NT2/D1 (cell line): ENCODE measurements at regions not wholly inside any gene's neighbourhood (a gene's known extent, or its start where the extent isn't known, plus 50 kb on each side); places are given as distances from the start of the nearest gene placed in this dataset.

Experiments
- DNase-seq: peaks from one replicate; pipeline ENCODE4 v3.0.0-alpha.2; 2011; ENCODE audit warnings: low read depth, low spot score
- H3K27me3 ChIP-seq: 2 replicates; pipeline ENCODE4 v1.6.0; 2011; ENCODE audit warnings: mild to moderate bottlenecking; ENCODE audit not compliant: insufficient read length, insufficient read depth
- H3K36me3 ChIP-seq: 2 replicates; pipeline ENCODE4 v1.6.1; 2011; ENCODE audit warnings: mild to moderate bottlenecking, low read length, mixed read lengths; ENCODE audit not compliant: insufficient read depth, insufficient read length
- H3K4me1 ChIP-seq: 2 replicates; pipeline ENCODE4 v1.5.1; 2011; ENCODE audit not compliant: insufficient read depth, insufficient read length
- H3K4me3 ChIP-seq: 2 replicates; pipeline ENCODE4 v1.5.1; 2011; ENCODE audit warnings: low read depth; ENCODE audit not compliant: insufficient read length
- H3K9ac ChIP-seq: 2 replicates; pipeline ENCODE4 v1.6.0; 2011; ENCODE audit warnings: low read depth; ENCODE audit not compliant: insufficient read length
- H3K9me3 ChIP-seq: 2 replicates; pipeline ENCODE4 v1.5.1; 2011; ENCODE audit warnings: mild to moderate bottlenecking, low read length; ENCODE audit not compliant: insufficient read depth
- SUZ12 ChIP-seq: IDR thresholded peaks from 2 replicates; pipeline ENCODE4 v1.6.1; 2011; ENCODE audit not compliant: insufficient read length, insufficient read depth; ENCODE audit errors: extremely low read depth
- YY1 ChIP-seq: IDR thresholded peaks from 2 replicates; pipeline ENCODE4 v1.6.1; 2011; ENCODE audit not compliant: insufficient read length, insufficient read depth
- ZNF274 ChIP-seq: IDR thresholded peaks from 2 replicates; pipeline ENCODE4 v1.6.1; 2011; ENCODE audit warnings: mild to moderate bottlenecking, low read depth, low read length

DNA sequence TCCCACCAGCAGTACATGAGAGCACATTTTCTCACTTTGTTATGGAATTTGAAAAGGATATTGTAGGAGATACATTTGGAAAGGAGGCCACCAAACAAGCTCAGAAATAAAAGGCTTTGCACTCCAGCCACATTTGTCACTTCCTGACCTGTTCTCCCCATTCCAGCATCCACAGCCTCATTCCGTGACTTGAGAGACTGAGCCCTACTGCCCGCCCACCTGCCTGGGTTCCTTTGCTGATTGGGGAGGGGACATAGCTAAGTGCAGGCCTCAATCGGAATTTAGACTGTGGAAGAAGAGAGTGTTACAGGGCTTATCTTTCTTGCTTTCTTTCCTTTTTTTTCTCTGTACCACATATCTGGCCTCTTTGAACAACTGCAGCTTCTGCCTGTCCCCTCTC is 735.4 kb upstream of the TMEM132C start:
- Histone ChIP-seq H3K9me3 (no peaks in the 10 kb centered on the region), H3K27me3 (no peaks in the 10 kb centered on the region), H3K4me1 (no peaks in the 10 kb centered on the region), H3K9ac (no peak overlapping the region), H3K4me3 (no peak overlapping the region), H3K36me3 (no peaks in the 10 kb centered on the region)
- TF ChIP-seq SUZ12 = no peak
- TF ChIP-seq ZNF274 = no peak
- no peak for TF ChIP-seq YY1
- no peak for DNase-seq

DNA sequence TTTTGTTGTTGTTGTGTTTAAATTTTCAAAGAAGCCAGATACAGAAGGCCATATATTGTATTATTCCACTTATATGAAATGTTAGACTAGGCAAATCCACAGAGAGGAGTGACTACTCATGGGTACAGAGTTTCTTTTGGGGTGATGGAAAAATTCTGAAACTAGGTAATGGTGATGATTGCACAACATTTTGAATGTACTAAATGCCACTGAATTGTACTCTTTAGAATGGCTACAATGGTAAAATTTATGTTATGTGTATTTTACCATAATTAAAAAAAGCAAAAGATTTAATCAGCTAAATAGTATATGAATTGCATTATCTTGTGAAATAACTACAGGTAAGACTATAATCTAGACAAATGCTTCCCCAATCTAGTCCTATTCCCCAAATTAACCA is 733.6 kb upstream of the TMEM132C start:
- Histone ChIP-seq H3K4me3 (no peak overlapping the region), H3K9ac (no peak overlapping the region), H3K36me3 (no peaks in the 10 kb centered on the region), H3K9me3 (no peaks in the 10 kb centered on the region), H3K4me1 (no peaks in the 10 kb centered on the region), H3K27me3 (no peaks in the 10 kb centered on the region)
- TF ChIP-seq YY1 (no peak), ZNF274 (no peak), SUZ12 (no peak)
- no peak for DNase-seq

DNA sequence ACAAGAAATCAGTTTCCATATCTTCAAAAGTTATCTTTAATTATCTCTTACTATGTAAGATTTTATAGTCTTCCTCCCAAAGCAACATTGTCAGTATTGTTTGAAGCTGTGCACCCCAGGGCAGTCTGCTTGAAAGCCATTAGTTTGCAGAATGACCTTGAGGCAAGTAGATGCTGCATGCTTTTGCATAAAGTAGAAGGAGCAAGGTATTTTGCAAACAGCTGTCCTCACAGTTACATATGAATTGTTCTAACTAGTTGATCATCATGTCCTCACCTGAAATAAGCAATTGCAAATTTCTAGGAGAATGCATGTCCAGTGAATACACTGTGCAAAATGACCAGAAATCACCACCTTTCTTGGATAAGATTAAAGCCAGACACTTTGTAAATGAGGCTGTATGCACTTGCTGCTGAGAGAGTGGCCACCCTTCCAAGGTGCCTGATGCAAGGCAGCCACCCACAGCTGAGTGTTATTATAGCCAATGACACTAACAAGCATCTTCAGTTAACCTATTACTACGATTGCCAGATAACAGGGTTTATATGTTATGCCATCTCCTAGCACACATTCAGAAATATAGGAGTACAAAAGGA is 730.0 kb upstream of the TMEM132C start:
- H3K36me3 ChIP-seq = no peaks in the 10 kb centered on the region
- no peak overlapping the region for H3K9ac ChIP-seq
- TF ChIP-seq YY1 = no peak
- TF ChIP-seq ZNF274 = no peak
- no peak for TF ChIP-seq SUZ12
- DNase-seq = no peak
- H3K4me3 ChIP-seq = no peak overlapping the region
- no peaks in the 10 kb centered on the region for H3K9me3 ChIP-seq
- no peaks in the 10 kb centered on the region for H3K4me1 ChIP-seq
- no peaks in the 10 kb centered on the region for H3K27me3 ChIP-seq

DNA sequence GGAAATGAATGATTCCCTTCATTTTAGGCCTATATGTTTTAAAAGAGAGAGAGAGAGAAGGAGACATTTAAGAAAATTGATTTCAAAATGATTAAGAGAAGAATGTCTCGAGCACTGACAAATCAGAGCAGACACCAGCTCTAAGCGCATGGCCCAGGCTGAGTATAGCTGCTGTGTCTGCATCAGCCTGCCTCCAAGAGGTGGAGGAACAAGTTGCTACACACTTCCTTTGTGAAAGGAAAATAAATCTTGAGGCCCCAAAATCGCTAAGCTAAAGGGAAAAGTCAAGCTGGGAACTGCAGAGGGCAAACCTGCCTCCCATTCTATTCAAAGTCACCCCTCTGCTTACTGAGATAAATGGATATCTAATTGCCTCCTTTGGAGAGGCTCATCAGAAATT is 728.7 kb upstream of the TMEM132C start:
- no peaks in the 10 kb centered on the region for H3K4me1 ChIP-seq
- H3K4me3 ChIP-seq = no peak overlapping the region
- no peak for DNase-seq
- no peaks in the 10 kb centered on the region for H3K36me3 ChIP-seq
- H3K9me3 ChIP-seq = no peaks in the 10 kb centered on the region
- H3K27me3 ChIP-seq = no peaks in the 10 kb centered on the region
- no peak overlapping the region for H3K9ac ChIP-seq
- TF ChIP-seq SUZ12 = no peak
- TF ChIP-seq YY1 = no peak
- TF ChIP-seq ZNF274 = no peak

DNA sequence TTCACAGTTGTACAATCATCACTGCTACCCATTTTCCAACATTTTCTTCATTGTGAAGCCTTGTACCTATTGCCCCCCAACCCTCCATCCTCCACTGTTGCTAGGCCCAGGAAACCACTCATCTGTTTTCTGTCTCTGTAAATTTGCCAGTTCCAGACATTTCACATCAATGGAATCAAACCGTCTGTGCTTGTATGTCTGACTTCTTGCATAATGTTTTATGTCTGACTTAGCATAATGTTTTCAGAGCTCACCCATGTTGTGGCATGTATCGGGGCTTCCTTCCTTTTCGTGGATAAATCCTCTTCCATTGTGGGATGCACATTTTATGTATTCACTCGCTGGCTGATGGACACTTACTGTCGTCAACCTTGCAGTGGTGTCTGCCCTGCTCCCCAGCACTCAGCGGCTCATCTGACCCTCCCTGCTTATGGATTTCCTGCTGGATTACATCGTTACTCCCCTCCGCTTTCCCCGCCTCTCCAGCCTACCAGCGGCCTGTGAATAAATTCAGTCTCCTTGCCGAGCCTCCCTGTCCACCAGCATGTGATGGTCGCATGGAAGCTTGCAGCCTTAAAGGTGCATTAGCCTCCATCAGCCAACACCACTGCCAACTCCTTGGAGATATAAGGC is 727.6 kb upstream of the TMEM132C start:
- H3K4me3 ChIP-seq = no peak overlapping the region
- no peaks in the 10 kb centered on the region for H3K36me3 ChIP-seq
- H3K9me3 ChIP-seq = no peaks in the 10 kb centered on the region
- H3K27me3 ChIP-seq = no peaks in the 10 kb centered on the region
- H3K9ac ChIP-seq = no peak overlapping the region
- no peak for DNase-seq
- no peaks in the 10 kb centered on the region for H3K4me1 ChIP-seq
- TF ChIP-seq SUZ12 (no peak), YY1 (no peak), ZNF274 (no peak)

DNA sequence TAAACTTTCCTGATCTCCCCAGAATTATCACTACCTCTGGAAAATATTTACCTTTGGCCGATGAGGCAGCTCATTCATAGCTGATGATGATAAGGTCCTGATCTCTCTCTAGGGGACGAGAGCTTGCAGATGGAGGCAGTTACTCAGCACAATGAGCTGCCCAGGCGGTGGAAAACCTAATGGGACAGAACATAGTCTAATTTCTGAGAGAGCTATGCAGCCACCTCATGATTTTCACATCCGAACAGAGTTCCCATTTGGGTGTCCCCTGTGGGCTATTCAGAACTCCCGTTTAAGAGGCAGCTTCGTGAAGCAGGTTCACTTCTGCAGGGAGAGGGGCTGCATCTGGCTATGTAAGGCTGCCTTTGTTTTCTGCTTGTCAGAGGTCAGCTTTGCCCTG is 724.6 kb upstream of the TMEM132C start:
- no peak overlapping the region for H3K9ac ChIP-seq

DNA sequence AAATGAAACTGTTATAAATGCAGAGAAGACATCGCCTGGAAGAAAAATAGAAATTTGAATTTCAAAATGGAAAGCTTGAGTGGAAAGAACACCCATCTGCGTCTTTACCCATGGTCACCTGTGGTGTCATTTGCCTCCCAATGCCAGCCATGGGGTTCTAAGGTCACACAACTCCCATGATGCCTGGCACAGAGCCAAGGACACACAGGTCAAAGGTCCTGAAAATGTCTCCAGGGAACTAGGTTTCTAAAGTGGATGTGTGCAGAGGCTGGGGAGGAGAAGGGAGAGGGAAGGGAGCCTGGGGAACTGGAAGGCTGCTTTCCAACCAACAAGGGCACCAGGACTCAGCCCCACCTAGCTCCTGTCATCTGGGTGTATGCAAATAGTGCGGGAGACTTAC is 724.0 kb upstream of the TMEM132C start:
- Histone ChIP-seq H3K4me3 (no peak overlapping the region), H3K9me3 (no peaks in the 10 kb centered on the region), H3K27me3 (no peaks in the 10 kb centered on the region), H3K4me1 (no peaks in the 10 kb centered on the region), H3K9ac (no peak overlapping the region), H3K36me3 (no peaks in the 10 kb centered on the region)
- DNase-seq = no peak
- TF ChIP-seq YY1 (no peak), SUZ12 (no peak)

More for the DNA sequence above, 724.6 kb upstream of the TMEM132C start:
- no peak overlapping the region for H3K4me3 ChIP-seq
- no peaks in the 10 kb centered on the region for H3K36me3 ChIP-seq
- no peaks in the 10 kb centered on the region for H3K9me3 ChIP-seq
- no peak for DNase-seq
- no peak for TF ChIP-seq YY1
- no peaks in the 10 kb centered on the region for H3K4me1 ChIP-seq
- H3K27me3 ChIP-seq = no peaks in the 10 kb centered on the region
